Esophagus muscularis mucosa (tissue), 4 donors: ENCODE measurements at regions not wholly inside any gene's neighbourhood (a gene's known extent, or its start where the extent isn't known, plus 50 kb on each side); places are given as distances from the start of the nearest gene placed in this dataset.

Source experiments
- DNase-seq: peaks from one replicate; pipeline ENCODE4 v3.0.0-alpha.2; 2017; ENCODE audit errors: extremely low spot score
- H3K27ac ChIP-seq, 4 donors: fragments of 200-600 bp; sonication (generic); replicated peaks in 1 of 4; 1 replicate in 3 of 4; 2 replicates in 1 of 4; pipeline ENCODE4 v1.5.1; 2016 to 2019; ENCODE audit warnings: mild to moderate bottlenecking in 1 of 4
- H3K27me3 ChIP-seq, 4 donors: fragments of 200-600 bp; sonication (generic); one replicate each; pipeline versions ENCODE4 v1.5.1 to v1.6.0; 2016 to 2019
- H3K36me3 ChIP-seq, 4 donors: fragments of 200-600 bp; sonication (generic); one replicate each; pipeline ENCODE4 v1.5.1; 2016 to 2019
- H3K4me1 ChIP-seq, 4 donors: fragments of 200-600 bp; sonication (generic); one replicate each; pipeline ENCODE4 v1.5.1; 2016 to 2019
- H3K4me3 ChIP-seq, 4 donors: fragments of 200-600 bp; sonication (generic); 1 replicate in 2 of 4; 2 replicates in 2 of 4; pipeline ENCODE4 v1.5.1; 2016 to 2019; ENCODE audit warnings: mild to moderate bottlenecking in 4 of 4, moderate library complexity in 1 of 4
- H3K9me3 ChIP-seq, 4 donors: fragments of 200-600 bp; sonication (generic); 1 replicate in 3 of 4; 2 replicates in 1 of 4; pipeline ENCODE4 v1.5.1; 2016 to 2019
- CTCF ChIP-seq, 3 experiments: fragments of 200-600 bp in 2 of 3; fragments of 450-650 bp in 1 of 3; sonication (generic) in 2 of 3; IDR thresholded peaks; one replicate each; pipeline ENCODE4 v1.5.1; 2017 to 2019; ENCODE audit warnings: antibody characterized with exemption in 3 of 3, mild to moderate bottlenecking in 2 of 3, moderate library complexity in 1 of 3
- EP300 ChIP-seq: sonication (generic); formaldehyde crosslinking; IDR thresholded peaks from one replicate; pipeline ENCODE4 v1.6.1; 2017; ENCODE audit warnings: antibody characterized with exemption
- POLR2A ChIP-seq: fragments of 450-650 bp; IDR thresholded peaks from one replicate; pipeline ENCODE4 v1.6.1; 2017; ENCODE audit warnings: antibody characterized with exemption, moderate library complexity, mild to moderate bottlenecking, low read depth
- POLR2AphosphoS5 ChIP-seq, 2 donors: sonication (generic); formaldehyde crosslinking; IDR thresholded peaks; one replicate each; pipeline ENCODE4 v1.6.1; 2017; ENCODE audit warnings: antibody characterized with exemption in 2 of 2
- WGBS: methylation state at CpG from one replicate; pipeline ENCODE4 v1.1.5; 2018; 5-methylcytosine and 5-hydroxymethylcytosine counted together
- intact Hi-C: fragments of 100-400 bp; cut with DNase I; formaldehyde crosslinking; loops from one replicate; pipeline ENCODE4 v1.15.1; 2023

- TF ChIP-seq POLR2AphosphoS5 (IDR thresholded peaks at IDR 0.05) (no peak), CTCF (IDR thresholded peaks at IDR 0.05) (no peak), POLR2A (no peak), EP300 (no peak)
- Histone ChIP-seq H3K4me1 (peaks cover 22 to 33% (median 29%) of the 10 kb centered on the region in 4 donors), H3K4me3 (no peak overlapping the region), H3K27me3 (no peaks in the 10 kb centered on the region), H3K36me3 (no peaks in the 10 kb centered on the region), H3K9me3 (no peaks in the 10 kb centered on the region), H3K27ac (no peak overlapping the region)
- no peak for DNase-seq
- 90% methylated on average over 3 of the region's 3 CpGs for WGBS
- intact Hi-C loops, result no loop called here
These were observed 212.0 kb upstream of the JADE1 start for GRCh38 chr4:128597500-128597899.

GRCh38 chr4:128596853-128597252, 212.6 kb upstream of the JADE1 start:
- intact Hi-C loops, result no loop called here
- WGBS, result 72% methylated on average over 2 of the region's 2 CpGs

GRCh38 chr4:128596115-128596514, 213.4 kb upstream of the JADE1 start:
- DNase-seq, result no peak
- intact Hi-C loops, result no loop called here
- no peak overlapping the region for H3K27ac ChIP-seq
- no peaks in the 10 kb centered on the region for H3K36me3 ChIP-seq
- TF ChIP-seq CTCF (IDR thresholded peaks at IDR 0.05), result no peak
- no peak for TF ChIP-seq POLR2A
- TF ChIP-seq POLR2AphosphoS5 (IDR thresholded peaks at IDR 0.05), result no peak
- no peak for TF ChIP-seq EP300
- peaks cover 9 to 21% (median 17%) of the 10 kb centered on the region in 4 donors for H3K4me1 ChIP-seq
- H3K9me3 ChIP-seq, result no peaks in the 10 kb centered on the region
- WGBS, result 84% methylated on average over 5 of the region's 5 CpGs
- H3K4me3 ChIP-seq, result no peak overlapping the region
- H3K27me3 ChIP-seq, result no peaks in the 10 kb centered on the region

More at GRCh38 chr4:128596853-128597252, 212.6 kb upstream of the JADE1 start:
- Histone ChIP-seq H3K27ac (no peak overlapping the region), H3K9me3 (no peaks in the 10 kb centered on the region), H3K4me3 (no peak overlapping the region), H3K27me3 (no peaks in the 10 kb centered on the region), H3K36me3 (no peaks in the 10 kb centered on the region), H3K4me1 (peaks cover 17 to 28% (median 24%) of the 10 kb centered on the region in 4 donors)
- TF ChIP-seq CTCF (IDR thresholded peaks at IDR 0.05), result no peak
- no peak for TF ChIP-seq EP300
- no peak for TF ChIP-seq POLR2AphosphoS5 (IDR thresholded peaks at IDR 0.05)
- TF ChIP-seq POLR2A, result no peak
- no peak for DNase-seq

GRCh38 chr4:128591482-128591881, 218.0 kb upstream of the JADE1 start:
- intact Hi-C loops, result no loop called here

More at GRCh38 chr4:128591482-128591881, 218.0 kb upstream of the JADE1 start:
- Histone ChIP-seq H3K36me3 (no peaks in the 10 kb centered on the region), H3K9me3 (no peaks in the 10 kb centered on the region), H3K27ac (no peak overlapping the region), H3K4me3 (no peak overlapping the region), H3K4me1 (no peaks in the 10 kb centered on the region), H3K27me3 (no peaks in the 10 kb centered on the region)
- peak; percentile 31 for DNase-seq
- WGBS, result 75% methylated on average over 9 of the region's 9 CpGs
- TF ChIP-seq POLR2AphosphoS5 (IDR thresholded peaks at IDR 0.05) (no peak), POLR2A (no peak), EP300 (no peak), CTCF (IDR thresholded peaks at IDR 0.05) (no peak)
